ENCODE measurements at regions not wholly inside any gene's neighbourhood (a gene's known extent, or its start where the extent isn't known, plus 50 kb on each side); places are given as distances from the start of the nearest gene placed in this dataset.
A peak's percentile ranks its signal among the peaks of the same experiment; 100 is the strongest.

DNA sequence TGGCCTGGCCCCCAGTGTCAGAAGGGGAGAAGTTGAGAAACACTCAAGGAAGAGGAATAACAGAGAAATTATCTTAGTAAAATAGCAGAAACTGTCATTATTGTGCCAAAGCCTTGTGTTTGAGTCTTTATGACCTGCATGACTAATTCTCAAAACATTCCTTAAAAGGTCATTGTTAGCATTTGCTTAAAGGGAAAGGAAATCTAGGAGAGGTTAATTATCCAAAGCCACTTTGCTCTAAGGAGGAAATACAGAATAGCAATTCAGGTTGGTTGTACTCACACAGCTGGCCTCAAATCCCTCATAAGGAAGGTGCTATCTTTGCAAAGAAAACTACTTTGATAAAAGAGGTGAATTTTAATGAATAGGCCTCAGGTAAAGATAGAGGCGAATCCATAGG is 516.7 kb downstream of the CBLN4 start:
- peaks cover 3% of the 10 kb centered on the region for H3K9me3 Mint-ChIP-seq

DNA sequence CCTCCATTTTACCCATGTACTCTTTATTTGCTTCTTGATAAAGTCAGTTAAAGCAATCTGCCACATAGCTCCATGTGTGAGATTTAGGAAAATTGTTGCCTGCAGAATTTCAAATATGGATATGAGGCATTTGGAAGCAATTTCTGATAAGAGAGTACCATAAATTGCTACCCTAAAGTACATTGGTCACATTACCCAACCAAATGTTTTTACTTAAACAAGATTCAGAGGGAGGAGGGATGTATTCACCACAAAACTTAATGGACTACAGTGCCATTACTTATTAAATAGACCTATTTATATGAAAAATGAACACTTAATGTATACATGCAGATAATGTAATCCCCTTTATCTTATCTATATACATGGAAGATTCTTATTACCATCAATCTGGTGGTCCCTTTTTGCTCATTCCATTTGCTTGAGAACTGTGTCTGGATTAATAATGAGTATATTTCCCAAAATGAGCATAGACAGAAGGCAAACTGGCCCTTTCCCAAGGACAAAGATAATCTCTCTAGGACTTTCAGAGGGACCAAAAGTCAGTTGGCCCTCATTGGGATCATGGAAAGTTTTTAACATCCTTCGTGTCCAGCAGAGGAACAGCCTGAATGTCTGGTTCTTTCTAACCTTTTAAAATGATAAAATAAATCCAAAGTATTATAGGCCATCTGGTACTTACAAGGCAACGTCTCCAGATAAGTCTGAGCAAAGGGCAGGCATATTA is 526.4 kb downstream of the CBLN4 start:
- H3K27ac Mint-ChIP-seq: no peak overlapping the region
- H3K9me3 Mint-ChIP-seq: no peaks in the 10 kb centered on the region
- no peaks in the 10 kb centered on the region for H3K4me1 Mint-ChIP-seq
- H3K27me3 Mint-ChIP-seq (ENCODE audit: low read depth): no peaks in the 10 kb centered on the region
- H3K36me3 Mint-ChIP-seq (ENCODE audit: low read depth): no peaks in the 10 kb centered on the region
- TF ChIP-seq CTCF (IDR thresholded peaks at IDR 0.05; ENCODE audit: unreplicated experiment in 3 of 3): no peak
- H3K4me3 Mint-ChIP-seq: no peak overlapping the region

More for the DNA sequence above, 516.7 kb downstream of the CBLN4 start:
- Mint-ChIP-seq H3K4me1 (no peaks in the 10 kb centered on the region), H3K27me3 (ENCODE audit: low read depth) (no peaks in the 10 kb centered on the region), H3K27ac (no peak overlapping the region), H3K36me3 (ENCODE audit: low read depth) (no peaks in the 10 kb centered on the region), H3K4me3 (no peak overlapping the region)
- TF ChIP-seq CTCF (IDR thresholded peaks at IDR 0.05; ENCODE audit: unreplicated experiment in 3 of 3): no peak

- no peak overlapping the region for H3K4me3 Mint-ChIP-seq
- H3K27me3 Mint-ChIP-seq (ENCODE audit: low read depth): no peaks in the 10 kb centered on the region
- H3K4me1 Mint-ChIP-seq: peaks cover 18% of the 10 kb centered on the region
- peak overlapping the region in 2 of 3 experiments; percentile 4 to 43 for H3K27ac Mint-ChIP-seq
- no peak for TF ChIP-seq CTCF (IDR thresholded peaks at IDR 0.05; ENCODE audit: unreplicated experiment in 3 of 3)
- H3K36me3 Mint-ChIP-seq (ENCODE audit: low read depth): no peaks in the 10 kb centered on the region
- H3K9me3 Mint-ChIP-seq: no peaks in the 10 kb centered on the region
These were observed 532.6 kb downstream of the CBLN4 start for GRCh38 chr20:55472704-55473103.

DNA sequence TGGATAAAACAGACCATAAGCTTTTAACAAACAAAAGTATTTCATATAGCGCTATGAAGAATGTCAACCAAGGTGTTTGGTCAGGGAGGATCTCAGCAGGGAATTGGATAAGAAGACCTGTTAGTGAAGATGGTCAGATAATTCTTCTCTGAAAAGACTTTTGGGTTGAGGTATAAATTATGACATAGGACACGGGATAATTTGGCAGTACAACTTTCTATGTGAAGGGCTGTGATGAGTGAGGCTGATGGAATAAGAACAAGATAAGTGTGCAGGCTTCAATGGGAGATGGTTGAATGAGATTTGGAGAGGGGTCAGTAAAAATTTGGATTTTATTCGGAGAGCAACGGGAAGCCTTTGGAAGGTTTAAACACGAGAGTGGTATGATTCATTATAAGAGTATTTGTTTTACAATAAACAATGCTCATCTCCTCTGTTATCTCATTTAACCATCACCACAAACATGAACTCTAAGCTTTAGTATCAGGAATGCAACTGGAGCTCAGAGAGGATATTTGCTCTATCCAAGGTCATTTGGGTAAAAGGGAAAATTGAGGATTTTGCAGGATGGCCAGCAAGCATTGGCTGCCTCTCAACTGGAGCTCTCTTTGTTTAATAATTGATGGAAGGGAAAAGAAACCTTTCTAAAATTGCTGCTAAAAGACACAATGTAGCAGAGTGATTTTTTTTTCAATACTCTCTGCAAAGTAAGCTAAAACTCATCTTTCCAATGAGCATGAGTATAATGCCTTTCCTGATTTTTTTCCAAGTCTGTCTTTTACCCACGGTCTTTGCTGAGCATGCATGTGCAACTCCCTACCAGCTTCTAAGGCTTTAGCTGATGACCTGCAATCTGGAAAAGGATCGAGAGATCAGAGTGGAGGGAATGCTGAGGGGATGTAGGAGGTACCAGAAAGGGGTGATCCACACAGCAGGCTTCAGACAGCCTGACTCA is 534.0 kb downstream of the CBLN4 start:
- no peak for TF ChIP-seq CTCF (IDR thresholded peaks at IDR 0.05; ENCODE audit: unreplicated experiment in 3 of 3)
- no peaks in the 10 kb centered on the region for H3K36me3 Mint-ChIP-seq (ENCODE audit: low read depth)
- no peaks in the 10 kb centered on the region for H3K27me3 Mint-ChIP-seq (ENCODE audit: low read depth)
- no peaks in the 10 kb centered on the region for H3K9me3 Mint-ChIP-seq
- H3K4me1 Mint-ChIP-seq: peaks cover 18% of the 10 kb centered on the region
- no peak overlapping the region for H3K4me3 Mint-ChIP-seq
- peak overlapping the region; percentile 32 to 92 (median 43) for H3K27ac Mint-ChIP-seq

DNA sequence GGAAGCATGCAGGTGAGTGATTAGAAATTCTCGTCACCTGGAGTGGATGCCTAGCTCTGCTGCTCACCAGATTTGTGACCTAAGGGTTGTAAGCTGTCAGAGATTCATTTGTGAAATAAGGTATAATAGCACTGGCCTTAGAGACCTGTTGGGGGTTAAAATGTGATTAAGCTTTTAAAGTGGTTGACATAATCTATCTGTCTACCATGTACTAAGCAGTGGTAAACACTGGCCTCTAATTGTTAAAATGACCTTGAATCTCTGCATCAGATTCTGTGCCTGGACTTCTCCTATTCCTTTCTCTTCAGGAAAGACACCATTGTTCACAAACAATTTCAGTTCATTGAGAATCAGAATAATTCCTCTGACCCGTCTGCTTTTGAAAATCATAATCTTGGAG is 536.2 kb downstream of the CBLN4 start:
- H3K27me3 Mint-ChIP-seq (ENCODE audit: low read depth): no peaks in the 10 kb centered on the region
- no peaks in the 10 kb centered on the region for H3K9me3 Mint-ChIP-seq
- no peak overlapping the region for H3K27ac Mint-ChIP-seq
- H3K4me1 Mint-ChIP-seq: peaks cover 18% of the 10 kb centered on the region
- TF ChIP-seq CTCF (IDR thresholded peaks at IDR 0.05; ENCODE audit: unreplicated experiment in 3 of 3): no peak
- no peak overlapping the region for H3K4me3 Mint-ChIP-seq
- no peaks in the 10 kb centered on the region for H3K36me3 Mint-ChIP-seq (ENCODE audit: low read depth)
